Activated T-cell treated with anti-CD3 and anti-CD28 coated beads, Interleukin-2, amount 50 U/mL, for 24 hours (primary cell): ENCODE measurements at regions not wholly inside any gene's neighbourhood (a gene's known extent, or its start where the extent isn't known, plus 50 kb on each side); places are given as distances from the start of the nearest gene placed in this dataset.

Source experiments
- DNase-seq: peaks from one replicate; pipeline ENCODE4 v3.0.0-alpha.2; 2020
- H3K27ac Mint-ChIP-seq: 2 replicates; pipeline ENCODE4 v1.8.0; 2020; ENCODE audit warnings: mild to moderate bottlenecking, mixed read lengths
- H3K27me3 Mint-ChIP-seq: 2 replicates; pipeline ENCODE4 v1.8.0; 2020; ENCODE audit warnings: mixed read lengths
- H3K36me3 Mint-ChIP-seq: 2 replicates; pipeline ENCODE4 v1.8.0; 2020; ENCODE audit warnings: low read depth, mixed read lengths
- H3K4me1 Mint-ChIP-seq: 2 replicates; pipeline ENCODE4 v1.8.0; 2020; ENCODE audit warnings: low read depth, mixed read lengths
- H3K4me3 Mint-ChIP-seq: 2 replicates; pipeline ENCODE4 v1.8.0; 2020; ENCODE audit warnings: mild to moderate bottlenecking, moderate library complexity, mixed read lengths
- H3K9me3 Mint-ChIP-seq: 2 replicates; pipeline ENCODE4 v1.8.0; 2020; ENCODE audit warnings: mixed read lengths

DNA sequence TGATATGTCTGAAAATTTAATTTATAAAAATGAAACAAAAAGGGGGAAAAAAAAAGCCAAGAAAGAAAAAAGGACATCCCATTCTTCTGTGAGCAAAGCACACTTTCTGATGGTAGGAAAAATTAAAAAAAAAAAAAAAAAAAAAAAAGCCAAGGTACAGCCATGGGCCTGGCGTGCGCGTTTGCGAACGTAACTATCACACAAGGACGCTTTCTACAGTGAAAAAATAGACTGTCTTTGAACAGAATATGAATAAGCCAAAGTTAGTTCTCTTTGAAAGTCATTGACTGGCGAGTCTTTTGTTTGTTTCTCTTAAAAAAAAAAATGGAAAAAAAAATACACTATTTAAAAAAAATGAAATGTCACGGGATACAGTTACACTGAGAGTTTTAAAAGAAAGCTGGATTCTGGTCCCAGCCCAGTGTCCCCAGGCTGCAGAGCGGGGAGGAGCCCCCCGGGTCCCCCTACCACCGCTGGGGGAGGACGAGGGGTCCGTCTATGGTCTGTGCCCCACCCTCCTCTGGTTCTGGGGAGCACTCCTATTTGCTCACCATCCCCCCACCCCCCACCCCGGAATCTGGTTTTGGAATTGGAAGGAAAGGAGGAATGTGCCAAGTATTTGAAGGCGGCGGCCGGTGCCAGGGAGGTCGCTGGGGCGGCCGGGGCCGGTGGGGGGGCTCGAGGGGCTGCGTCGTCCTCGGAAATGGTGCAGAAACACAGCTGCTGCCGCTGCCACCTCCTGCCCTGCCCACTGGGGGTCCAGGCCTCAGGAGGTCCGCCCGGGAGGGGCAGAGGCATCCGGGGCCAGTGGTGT lies 134.5 kb downstream of the PTPRS start:
- H3K4me3 Mint-ChIP-seq = peak overlapping the region; percentile 37
- no peak for DNase-seq
- H3K27me3 Mint-ChIP-seq = no peaks in the 10 kb centered on the region
- no peak overlapping the region for H3K27ac Mint-ChIP-seq
- H3K4me1 Mint-ChIP-seq = peaks cover 8% of the 10 kb centered on the region
- H3K9me3 Mint-ChIP-seq = peaks cover 8% of the 10 kb centered on the region
- H3K36me3 Mint-ChIP-seq = peaks cover 7% of the 10 kb centered on the region

DNA sequence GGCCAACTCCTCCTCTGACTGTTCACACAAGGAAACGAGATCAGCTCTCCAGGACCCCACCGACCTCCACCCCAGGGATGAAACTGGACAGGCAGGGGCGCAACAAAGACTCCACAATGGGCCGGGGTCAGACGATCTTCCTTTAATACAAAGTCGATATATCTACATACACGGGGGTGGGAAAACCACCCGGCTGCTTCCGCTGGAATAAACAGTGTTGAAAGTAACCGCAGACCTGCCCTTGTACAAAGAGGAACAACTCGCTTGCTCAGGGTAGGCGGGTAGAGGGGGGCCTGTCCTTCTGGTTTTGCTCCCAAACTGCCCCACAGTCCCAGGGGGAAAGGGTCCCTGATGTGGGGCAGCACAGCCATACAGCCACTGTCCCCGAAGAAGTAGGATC lies 135.2 kb downstream of the PTPRS start:
- Mint-ChIP-seq H3K9me3 (peaks cover 14% of the 10 kb centered on the region), H3K4me3 (peak overlapping the region; percentile 37), H3K36me3 (peaks cover 4% of the 10 kb centered on the region), H3K4me1 (peaks cover 8% of the 10 kb centered on the region), H3K27me3 (no peaks in the 10 kb centered on the region), H3K27ac (no peak overlapping the region)
- DNase-seq = no peak

DNA sequence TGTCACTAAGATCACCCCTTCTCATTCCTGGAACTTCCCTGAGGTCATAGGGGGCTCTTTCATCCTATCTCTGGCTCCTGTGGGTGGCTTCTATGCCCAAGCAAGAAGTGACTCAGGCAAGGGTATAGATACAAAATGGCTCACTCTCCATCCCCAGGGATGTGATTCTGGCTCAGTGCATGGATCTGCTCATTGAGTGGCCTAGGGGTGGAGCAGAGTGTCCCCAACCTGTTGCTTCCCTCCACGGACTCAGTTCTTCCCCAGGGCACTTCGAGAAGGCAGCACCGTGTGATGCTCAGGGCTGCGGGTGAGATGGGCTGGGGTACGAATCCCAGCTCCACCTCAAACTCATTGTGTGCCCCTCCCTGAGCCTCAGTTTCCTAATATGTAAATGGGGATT lies 136.4 kb downstream of the PTPRS start:
- no peak for DNase-seq
- H3K4me3 Mint-ChIP-seq = no peak overlapping the region
- no peak overlapping the region for H3K27ac Mint-ChIP-seq
- H3K36me3 Mint-ChIP-seq = peaks cover 4% of the 10 kb centered on the region
- peaks cover 14% of the 10 kb centered on the region for H3K9me3 Mint-ChIP-seq
- H3K4me1 Mint-ChIP-seq = peaks cover 8% of the 10 kb centered on the region
- no peaks in the 10 kb centered on the region for H3K27me3 Mint-ChIP-seq
